Activated CD4-positive, alpha-beta T cell treated with anti-CD3 and anti-CD28 coated beads, Interleukin-2, amount 50 U/mL, for 24 hours (primary cell): ENCODE measurements at regions not wholly inside any gene's neighbourhood (a gene's known extent, or its start where the extent isn't known, plus 50 kb on each side); places are given as distances from the start of the nearest gene placed in this dataset.

Experiments used
- DNase-seq, 2 donors: peaks; one replicate each; pipeline ENCODE4 v3.0.0-alpha.2; 2020; ENCODE audit warnings: low read depth in 1 of 2, low spot score in 1 of 2

- no peak for DNase-seq
These were observed 391.1 kb downstream of the STIM2 start for GRCh38 chr4:27251771-27252170.

GRCh38 chr4:27267339-27267969, 406.8 kb downstream of the STIM2 start:
- no peak for DNase-seq

GRCh38 chr4:27267970-27268355, 407.3 kb downstream of the STIM2 start:
- DNase-seq = no peak

- no peak for DNase-seq
These were observed 409.8 kb downstream of the STIM2 start for GRCh38 chr4:27270435-27270834.

GRCh38 chr4:27271555-27271954, 410.9 kb downstream of the STIM2 start:
- no peak for DNase-seq

DNA sequence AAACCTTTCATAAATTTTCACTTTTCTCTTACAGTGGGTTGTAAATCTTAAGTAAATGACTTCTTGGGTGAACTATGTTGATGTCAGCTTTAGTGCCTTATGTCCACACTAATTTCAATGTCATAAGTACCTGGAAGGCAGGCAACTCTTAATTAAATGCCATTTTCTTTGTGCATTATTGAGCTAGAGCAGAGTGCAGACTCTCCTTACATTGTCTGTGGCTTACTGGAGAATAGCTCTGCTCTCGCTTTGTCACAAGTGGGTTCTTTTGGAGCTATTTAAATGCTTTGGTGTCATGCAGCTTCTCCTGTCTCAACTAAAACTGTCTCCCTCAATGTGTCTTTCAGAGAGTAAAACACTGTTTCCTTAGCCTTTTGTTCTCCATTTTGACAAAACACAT, 411.6 kb downstream of the STIM2 start:
- no peak for DNase-seq

DNA sequence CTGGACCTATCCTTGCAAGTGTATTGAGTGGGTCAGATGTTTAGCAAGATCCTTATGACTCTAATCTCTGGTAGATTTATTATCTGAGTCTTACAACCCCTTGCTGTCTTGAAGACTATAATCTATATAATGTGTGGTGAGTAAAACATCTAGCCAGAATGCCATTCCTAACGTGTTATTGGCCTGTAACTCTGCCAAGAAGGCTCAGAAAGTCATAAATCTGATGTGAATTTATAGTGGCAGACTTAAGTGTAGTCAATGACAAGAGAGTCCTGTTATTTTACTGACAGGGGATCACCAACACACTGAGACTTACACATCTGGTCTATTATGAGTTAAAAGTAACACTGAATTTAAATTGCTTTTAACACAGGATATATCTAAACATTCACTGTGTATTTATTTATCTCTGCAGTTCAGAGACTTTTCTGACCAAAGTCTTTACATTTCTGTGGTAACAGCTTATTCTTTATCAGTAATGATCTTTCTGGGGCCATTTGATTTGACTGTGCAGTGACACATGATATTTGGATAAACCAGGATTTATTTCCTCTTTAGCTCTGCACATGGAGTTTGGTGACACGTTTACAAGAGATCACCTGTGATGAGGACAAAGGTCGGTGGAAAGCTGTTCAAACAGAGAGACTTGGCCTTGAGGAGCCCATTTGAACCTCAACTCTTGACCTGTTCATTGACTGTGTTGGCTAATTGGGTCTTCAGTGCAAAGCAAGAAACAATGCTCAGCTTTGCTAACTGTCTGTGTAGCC, 415.8 kb downstream of the STIM2 start:
- DNase-seq = no peak

GRCh38 chr4:27278615-27279375, 418.2 kb downstream of the STIM2 start:
- no peak for DNase-seq

DNA sequence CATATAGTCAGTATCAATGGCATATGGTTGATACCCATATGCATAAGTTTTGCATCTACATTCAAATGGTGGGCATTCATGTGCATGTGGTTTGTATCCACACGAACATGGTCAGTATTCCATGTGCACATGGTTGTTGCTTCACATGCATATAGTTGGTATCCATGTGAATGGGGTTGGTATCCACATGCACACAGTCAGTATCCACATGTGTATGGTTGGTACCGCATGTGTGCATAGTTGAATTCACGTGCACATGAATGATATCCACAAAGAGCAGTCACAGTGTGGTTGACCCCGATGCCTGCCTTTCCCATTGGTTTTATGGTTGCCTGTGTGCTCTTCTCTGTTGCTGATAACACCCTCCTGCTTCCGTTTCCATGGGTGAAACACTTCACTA, 427.9 kb downstream of the STIM2 start:
- DNase-seq = no peak

GRCh38 chr4:27289704-27290103, 429.1 kb downstream of the STIM2 start:
- no peak for DNase-seq

- no peak for DNase-seq
These were observed 433.2 kb downstream of the STIM2 start for GRCh38 chr4:27293831-27294230.

DNA sequence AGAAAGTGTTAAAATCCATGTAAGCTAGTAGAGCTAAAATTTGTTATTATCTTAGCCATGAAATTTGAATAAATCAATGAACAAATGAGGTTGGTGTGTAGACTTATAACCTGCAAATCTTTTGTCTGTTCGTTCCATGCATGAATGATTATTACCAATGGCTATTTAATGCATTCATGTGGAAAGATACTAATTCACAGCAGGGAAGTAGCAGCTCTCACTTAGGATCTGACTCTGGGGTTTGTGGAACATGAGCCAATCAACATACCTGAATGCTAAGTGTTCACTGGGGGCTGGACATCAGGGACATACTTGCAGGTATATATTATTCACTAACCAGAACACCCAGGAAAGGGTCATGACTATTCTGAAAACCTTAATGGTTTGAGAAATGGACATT, 444.1 kb downstream of the STIM2 start:
- DNase-seq = no peak

DNA sequence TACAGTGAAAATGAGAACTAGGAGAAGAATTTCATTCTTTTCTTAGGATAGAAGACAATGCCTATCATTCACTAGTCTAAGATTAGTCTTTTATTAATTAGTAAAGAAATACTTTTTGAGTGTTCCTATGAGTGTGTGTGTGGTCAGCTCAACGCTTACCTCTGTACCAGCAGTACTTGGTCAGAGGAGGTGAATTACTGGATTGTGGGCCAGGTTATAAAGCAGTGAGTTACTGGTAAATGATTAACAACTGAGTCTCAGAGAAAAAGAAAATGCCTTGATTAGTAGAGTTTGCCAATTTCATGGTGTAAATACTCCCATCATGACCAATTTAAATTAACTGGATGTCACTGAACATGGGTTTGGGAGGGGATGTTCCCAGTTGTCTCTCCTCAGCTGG, 444.6 kb downstream of the STIM2 start:
- no peak for DNase-seq

GRCh38 chr4:27308379-27308778, 447.7 kb downstream of the STIM2 start:
- DNase-seq = no peak

DNA sequence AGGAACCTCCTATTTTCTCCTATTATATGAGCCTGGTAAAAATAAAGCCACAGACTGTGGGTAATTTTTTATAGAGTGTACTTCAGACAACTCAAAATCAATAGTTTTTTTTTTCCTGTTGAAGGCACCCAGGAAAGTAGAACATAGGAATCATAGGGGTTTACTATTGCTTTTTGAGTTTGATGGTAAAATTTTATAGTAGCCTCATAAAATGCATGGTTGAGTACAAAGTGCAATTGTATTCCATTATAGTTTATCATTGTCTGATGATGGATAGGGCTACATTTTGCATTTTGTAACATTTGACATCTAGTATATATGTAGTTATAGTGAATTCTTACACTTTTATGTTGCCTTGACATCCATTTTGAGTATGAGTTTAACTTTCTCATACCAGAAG, 455.0 kb downstream of the STIM2 start:
- DNase-seq = no peak

GRCh38 chr4:27316176-27316575, 455.5 kb downstream of the STIM2 start:
- DNase-seq = no peak

DNA sequence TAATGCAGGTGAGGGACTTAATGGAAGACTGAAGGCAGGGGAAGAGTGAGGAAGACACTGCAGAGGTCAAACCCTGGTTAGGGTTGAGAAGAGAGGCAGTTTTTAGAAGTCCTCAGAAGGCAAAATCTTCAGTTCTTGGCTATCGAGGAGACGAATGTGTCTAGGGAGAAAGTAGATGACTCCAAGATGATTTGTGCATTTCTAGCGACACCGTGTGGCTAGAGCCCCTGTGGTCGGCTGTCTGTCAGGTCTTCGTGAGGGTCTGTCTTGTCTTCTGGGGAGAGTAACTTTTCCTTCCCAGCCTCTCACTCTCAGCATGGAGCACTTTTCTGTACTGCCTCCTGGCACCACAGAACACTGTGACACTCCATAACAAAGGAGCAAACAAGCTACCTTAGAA, 458.1 kb downstream of the STIM2 start:
- no peak for DNase-seq

- no peak for DNase-seq
These were observed 466.4 kb downstream of the STIM2 start for GRCh38 chr4:27326991-27327390.

GRCh38 chr4:27327421-27328181, 467.0 kb downstream of the STIM2 start:
- no peak for DNase-seq

GRCh38 chr4:27338530-27338929, 477.9 kb downstream of the STIM2 start:
- no peak for DNase-seq

GRCh38 chr4:27343411-27343810, 482.8 kb downstream of the STIM2 start:
- DNase-seq = no peak

DNA sequence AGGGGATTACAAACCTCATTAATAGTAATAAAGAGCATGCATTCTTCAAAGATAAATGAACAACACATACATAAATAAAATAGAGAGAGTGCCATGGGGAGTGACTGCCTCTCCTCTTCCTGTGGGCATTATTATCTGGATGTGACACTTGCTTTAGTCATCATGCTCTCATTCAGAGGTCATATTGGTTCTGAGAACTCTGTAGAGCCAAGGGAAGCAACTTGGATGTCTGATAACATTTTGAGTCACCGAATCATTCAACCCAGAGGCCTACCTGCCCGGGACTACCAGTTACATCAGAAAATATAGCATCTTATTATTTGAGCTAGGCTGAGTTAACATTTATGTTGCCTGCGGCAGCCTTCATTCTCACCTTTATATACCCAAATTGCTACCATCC, 489.5 kb downstream of the STIM2 start:
- no peak for DNase-seq
